DND-41 (cell line): ENCODE measurements at regions not wholly inside any gene's neighbourhood (a gene's known extent, or its start where the extent isn't known, plus 50 kb on each side); places are given as distances from the start of the nearest gene placed in this dataset.

Source experiments
- CTCF ChIP-seq: IDR thresholded peaks from 2 replicates; pipeline ENCODE4 v1.5.1; 2012; ENCODE audit warnings: borderline replicate concordance, low read length, moderate library complexity, mild to moderate bottlenecking; ENCODE audit not compliant: poor library complexity, severe bottlenecking; ENCODE audit errors: extremely low read depth
- EZH2 ChIP-seq: IDR thresholded peaks from 3 replicates; pipeline ENCODE4 v1.6.1; 2012; ENCODE audit warnings: borderline replicate concordance, low read depth, mild to moderate bottlenecking, moderate library complexity, low read length, inconsistent platforms; ENCODE audit not compliant: severe bottlenecking

DNA sequence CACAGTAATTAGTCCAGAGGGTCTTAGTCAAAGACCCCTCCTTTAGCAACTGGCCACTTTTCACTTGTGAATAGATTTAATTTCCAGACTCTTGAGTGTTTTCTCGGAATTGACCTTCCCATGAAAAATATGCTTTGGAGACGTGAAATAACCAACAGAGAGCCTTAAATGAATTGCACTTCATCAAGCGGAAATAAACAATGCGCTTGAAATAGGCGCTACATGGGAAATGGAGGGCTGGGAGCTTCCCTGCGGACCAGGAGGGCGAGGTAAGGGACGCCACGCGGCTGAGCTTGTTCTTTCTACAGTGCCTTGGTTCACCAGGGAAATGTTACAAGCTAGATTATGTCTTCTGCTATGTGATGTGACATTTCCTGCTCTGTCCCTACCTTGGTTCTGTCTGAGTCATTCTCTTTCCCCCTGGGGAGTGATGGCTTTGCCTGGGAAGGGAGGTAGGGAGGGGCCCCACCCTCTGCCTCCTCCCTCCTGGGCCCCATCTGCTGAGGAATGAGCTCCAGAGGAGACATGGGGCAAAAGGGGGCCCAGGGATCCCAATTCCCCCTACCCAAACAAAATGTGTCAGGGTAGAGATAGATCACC lies 619.3 kb downstream of the PTPRU start:
- TF ChIP-seq CTCF (no peak), EZH2 (no peak)
